IMR-90 (cell line): ENCODE measurements at regions not wholly inside any gene's neighbourhood (a gene's known extent, or its start where the extent isn't known, plus 50 kb on each side); places are given as distances from the start of the nearest gene placed in this dataset.

Source experiments
- ATAC-seq: fragments of 200-7000 bp; cut with Tn5 transposase; 2 replicates; pipeline ENCODE4 v1.9.1; 2020; ENCODE audit warnings: low read depth, mild to moderate bottlenecking, moderate library complexity
- BruUV-seq: library from RNA; stranded (reverse); fragments of 400-500 nt; replicated peaks from 2 replicates; lab custom pipeline; 2021; lab: Mats Ljungman, UMichigan
- CTCF ChIA-PET: fragments of 300-600 bp; formaldehyde crosslinking; extraction: SDS; loops from one replicate; lab custom pipeline; 2021; ENCODE audit warnings: antibody characterized with exemption; lab: Yijun Ruan, JAX
- POLR2A ChIA-PET: fragments of 300-600 bp; sonication (Branson Sonifier 250); formaldehyde crosslinking; loops from one replicate; lab custom pipeline; 2022; ENCODE audit warnings: antibody characterized with exemption; ENCODE audit not compliant: unreplicated experiment; lab: Charles Lee
- DNase-seq: peaks from one replicate; pipeline ENCODE4 v3.0.0; 2013
- H2AFZ ChIP-seq: replicated peaks from 2 replicates; pipeline ENCODE3; 2013; ENCODE audit warnings: low read length, mild to moderate bottlenecking; ENCODE audit not compliant: poor library complexity
- H2AK5ac ChIP-seq: 2 replicates; pipeline ENCODE4 v1.6.1; 2013; ENCODE audit warnings: low read depth, low read length, inconsistent platforms
- H2AK9ac ChIP-seq: replicated peaks from 2 replicates; pipeline ENCODE3; 2013; ENCODE audit warnings: mild to moderate bottlenecking, low read depth, low read length, moderate library complexity; ENCODE audit not compliant: poor library complexity
- H2BK120ac ChIP-seq: 2 replicates; pipeline ENCODE4 v1.6.1; 2013; ENCODE audit warnings: low read depth, low read length, inconsistent platforms
- H2BK15ac ChIP-seq: 3 replicates; pipeline ENCODE4 v1.6.1; 2013; ENCODE audit warnings: low read depth, low read length, inconsistent platforms
- H2BK20ac ChIP-seq: 2 replicates; pipeline ENCODE4 v1.6.1; 2013; ENCODE audit warnings: low read depth, mild to moderate bottlenecking, inconsistent platforms, low read length, moderate library complexity
- H2BK5ac ChIP-seq: 2 replicates; pipeline ENCODE4 v1.6.1; 2013; ENCODE audit warnings: mild to moderate bottlenecking, low read depth, low read length, inconsistent platforms; ENCODE audit not compliant: poor library complexity, severe bottlenecking
- H3K14ac ChIP-seq: replicated peaks from 2 replicates; pipeline ENCODE4 v1.6.1; 2013; ENCODE audit warnings: low read depth, low read length, inconsistent platforms
- H3K18ac ChIP-seq: 2 replicates; pipeline ENCODE4 v1.6.1; 2013; ENCODE audit warnings: low read depth, low read length, control low read depth
- H3K23ac ChIP-seq: 2 replicates; pipeline ENCODE4 v1.6.1; 2013; ENCODE audit warnings: low read depth, low read length, inconsistent platforms
- H3K27ac ChIP-seq: 2 replicates; pipeline ENCODE4 v1.5.1; 2013; ENCODE audit warnings: mild to moderate bottlenecking, control low read depth, low read length; ENCODE audit not compliant: insufficient read depth
- H3K27me3 ChIP-seq: 2 replicates; pipeline ENCODE4 v1.6.1; 2013; ENCODE audit warnings: low read length; ENCODE audit not compliant: control insufficient read depth, insufficient read depth
- H3K36me3 ChIP-seq: 2 replicates; pipeline ENCODE4 v1.6.1; 2013; ENCODE audit warnings: low read length, mixed read lengths; ENCODE audit not compliant: control insufficient read depth, insufficient read depth
- H3K4ac ChIP-seq: 2 replicates; pipeline ENCODE4 v1.6.1; 2013; ENCODE audit warnings: low read depth, low read length, inconsistent platforms
- H3K4me1 ChIP-seq: 2 replicates; pipeline ENCODE4 v1.6.1; 2013; ENCODE audit warnings: low read length, mixed read lengths; ENCODE audit not compliant: control insufficient read depth, insufficient read depth
- H3K4me2 ChIP-seq: 2 replicates; pipeline ENCODE4 v1.6.1; 2013; ENCODE audit warnings: low read depth, mild to moderate bottlenecking, control low read depth, low read length, moderate library complexity
- H3K4me3 ChIP-seq: 2 replicates; pipeline ENCODE4 v1.5.1; 2013; ENCODE audit warnings: low read depth, mild to moderate bottlenecking, control low read depth, low read length, moderate library complexity; ENCODE audit not compliant: insufficient read depth
- H3K56ac ChIP-seq: 2 replicates; pipeline ENCODE4 v1.6.1; 2013; ENCODE audit warnings: low read length, inconsistent platforms; ENCODE audit not compliant: insufficient read depth; ENCODE audit errors: extremely low read depth
- H3K79me1 ChIP-seq, 2 experiments: 2 replicates each; pipeline ENCODE4 v1.6.1; 2013; ENCODE audit warnings: low read length in 2 of 2, inconsistent platforms in 1 of 2, low read depth in 1 of 2
- H3K9ac ChIP-seq: 2 replicates; pipeline ENCODE4 v1.6.1; 2013; ENCODE audit warnings: low read depth, low read length, control low read depth
- H3K9me1 ChIP-seq: 2 replicates; pipeline ENCODE4 v1.6.1; 2013; ENCODE audit warnings: low read length, inconsistent platforms; ENCODE audit not compliant: insufficient read depth
- H3K9me3 ChIP-seq: 2 replicates; pipeline ENCODE4 v1.6.1; 2013; ENCODE audit warnings: low read length; ENCODE audit not compliant: control insufficient read depth, insufficient read depth
- H4K20me1 ChIP-seq: 2 replicates; pipeline ENCODE4 v1.6.1; 2013; ENCODE audit warnings: low read length, inconsistent platforms; ENCODE audit not compliant: insufficient read depth
- H4K5ac ChIP-seq: 2 replicates; pipeline ENCODE4 v1.6.1; 2013; ENCODE audit warnings: mild to moderate bottlenecking, low read depth, low read length, control low read depth
- H4K8ac ChIP-seq, 2 experiments: 2 replicates each; pipeline ENCODE4 v1.6.1; 2013; ENCODE audit warnings: low read depth in 2 of 2, low read length in 2 of 2, control low read depth in 1 of 2, inconsistent platforms in 1 of 2
- H4K91ac ChIP-seq: 2 replicates; pipeline ENCODE4 v1.6.1; 2013; ENCODE audit warnings: low read depth, low read length, inconsistent platforms; ENCODE audit not compliant: insufficient read depth
- CEBPB ChIP-seq: IDR thresholded peaks from 2 replicates; pipeline ENCODE4 v1.6.1; 2012; ENCODE audit warnings: low read depth, low read length, improper control_type of control experiment
- CHD1 ChIP-seq: IDR thresholded peaks from 2 replicates; pipeline ENCODE4 v1.6.1; 2012; ENCODE audit warnings: low read depth, low read length, improper control_type of control experiment
- MAZ ChIP-seq: IDR thresholded peaks from 2 replicates; pipeline ENCODE4 v1.6.1; 2012; ENCODE audit warnings: low read depth, mild to moderate bottlenecking, low read length, improper control_type of control experiment, moderate library complexity, borderline replicate concordance
- POLR2A ChIP-seq: IDR thresholded peaks from 2 replicates; pipeline ENCODE4 v1.6.1; 2012; ENCODE audit warnings: mild to moderate bottlenecking, low read depth, low read length
- RAD21 ChIP-seq: IDR thresholded peaks from 2 replicates; pipeline ENCODE4 v1.6.1; 2012; ENCODE audit warnings: low read length, improper control_type of control experiment
- WGBS, 2 experiments: methylation state at CpG; one replicate each; pipeline versions ENCODE4 v1.1.5 to v1.1.7; 2013; ENCODE audit warnings: missing lambda C conversion rate in 2 of 2; ENCODE audit not compliant: insufficient read length in 1 of 2; ENCODE audit errors: extremely low coverage in 2 of 2; 5-methylcytosine and 5-hydroxymethylcytosine counted together
- dilution Hi-C: fragments of 300-500 bp; cut with HindIII; formaldehyde crosslinking; loops from one replicate; pipeline ENCODE4 v1.14.3; 2018; ENCODE audit warnings: low sequenced_read_pairs; ENCODE audit not compliant: unreplicated experiment
- in situ Hi-C: fragments of 300-500 bp; cut with MboI; formaldehyde crosslinking; loops from 3 replicates; pipeline ENCODE4 v1.14.3; 2019; ENCODE audit warnings: low sequenced_read_pairs, inconsistent platforms, mixed read lengths
- intact Hi-C: fragments of 100-400 bp; cut with micrococcal nuclease; formaldehyde crosslinking; loops from 2 replicates; pipeline ENCODE4 v1.10.0; 2022

GRCh38 chr10:133001114-133001513 is 58.7 kb upstream of the CFAP46 start:
- Histone ChIP-seq H3K9me1 (no peaks in the 10 kb centered on the region), H2BK20ac (no peak overlapping the region), H2AK9ac (no peak overlapping the region), H3K4me3 (no peak overlapping the region), H3K56ac (no peak overlapping the region), H3K4me2 (no peak overlapping the region), H3K4ac (no peak overlapping the region), H4K20me1 (no peaks in the 10 kb centered on the region), H2BK15ac (no peak overlapping the region), H2BK5ac (no peak overlapping the region), H3K79me1 (no peaks in the 10 kb centered on the region), H4K8ac (no peak overlapping the region), H3K14ac (no peak overlapping the region), H2BK120ac (no peak overlapping the region), H3K9ac (no peak overlapping the region), H3K27me3 (peaks cover 6% of the 10 kb centered on the region; the same call in 1 of the 2 replicates), H2AFZ (no peak overlapping the region), H3K23ac (no peak overlapping the region), H2AK5ac (no peak overlapping the region), H4K5ac (no peak overlapping the region), H3K18ac (no peak overlapping the region), H4K91ac (no peak overlapping the region), H3K36me3 (no peaks in the 10 kb centered on the region), H3K9me3 (no peaks in the 10 kb centered on the region), H3K4me1 (no peaks in the 10 kb centered on the region), H3K27ac (no peak overlapping the region)
- DNase-seq (no peak), ATAC-seq (no peak)
- intact Hi-C loops: no loop called here
- in situ Hi-C loops: no loop called here
- TF ChIP-seq POLR2A: no peak
- TF ChIP-seq CEBPB: no peak
- TF ChIP-seq RAD21: no peak
- TF ChIP-seq MAZ: no peak
- no peak for TF ChIP-seq CHD1
- BruUV-seq: no TSS peak
- POLR2A ChIA-PET: no interaction called here
- CTCF ChIA-PET: no interaction called here
- 67% methylated on average over 4 of the region's 12 CpGs; no CpG with 5 or more reads in 1 of the 2 experiments for WGBS, 2 experiments
- dilution Hi-C loops: no loop called here
